Testis (tissue), 2 donors: ENCODE measurements at regions not wholly inside any gene's neighbourhood (a gene's known extent, or its start where the extent isn't known, plus 50 kb on each side); places are given as distances from the start of the nearest gene placed in this dataset.

Source experiments
- POLR2A ChIP-seq: fragments of 450-650 bp; IDR thresholded peaks from one replicate; pipeline ENCODE4 v1.6.1; 2017; ENCODE audit warnings: antibody characterized with exemption, mild to moderate bottlenecking, moderate library complexity
- TF ChIP-seq, protein P1 (sequence below), 3 experiments: fragments of 450-650 bp in 2 of 3; fragments of 200-600 bp in 1 of 3; sonication (generic) in 1 of 3; IDR thresholded peaks; one replicate each; pipeline ENCODE4 v1.5.1; 2016 to 2019; ENCODE audit warnings: antibody characterized with exemption in 3 of 3, mild to moderate bottlenecking in 2 of 3, moderate library complexity in 1 of 3

DNA sequence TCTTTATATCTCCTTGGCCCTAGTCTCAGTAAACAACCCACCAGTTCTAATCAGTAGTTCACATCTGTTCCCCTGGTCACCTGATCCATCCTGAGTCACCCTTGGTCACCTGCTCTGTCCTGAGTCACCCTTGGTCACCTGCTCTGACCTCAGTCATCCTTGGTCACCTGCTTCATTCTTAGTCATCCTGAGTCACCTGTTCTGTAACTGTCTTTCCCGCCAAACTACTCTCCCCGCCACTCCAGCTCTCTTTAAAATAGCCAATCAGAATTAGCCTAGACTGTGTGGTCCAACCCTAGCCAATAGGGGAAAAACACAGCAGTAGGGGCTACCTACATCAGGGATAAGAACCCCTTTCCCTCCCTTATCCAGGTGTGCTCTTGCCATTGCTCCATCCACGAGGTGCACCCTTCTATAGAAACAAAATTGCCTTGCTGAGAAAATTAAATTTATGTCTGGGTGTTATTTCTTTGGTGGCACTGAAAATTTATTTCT is 245.4 kb upstream of the DIO3 start:
- TF ChIP-seq POLR2A: no peak
- TF ChIP-seq, protein P1, sequence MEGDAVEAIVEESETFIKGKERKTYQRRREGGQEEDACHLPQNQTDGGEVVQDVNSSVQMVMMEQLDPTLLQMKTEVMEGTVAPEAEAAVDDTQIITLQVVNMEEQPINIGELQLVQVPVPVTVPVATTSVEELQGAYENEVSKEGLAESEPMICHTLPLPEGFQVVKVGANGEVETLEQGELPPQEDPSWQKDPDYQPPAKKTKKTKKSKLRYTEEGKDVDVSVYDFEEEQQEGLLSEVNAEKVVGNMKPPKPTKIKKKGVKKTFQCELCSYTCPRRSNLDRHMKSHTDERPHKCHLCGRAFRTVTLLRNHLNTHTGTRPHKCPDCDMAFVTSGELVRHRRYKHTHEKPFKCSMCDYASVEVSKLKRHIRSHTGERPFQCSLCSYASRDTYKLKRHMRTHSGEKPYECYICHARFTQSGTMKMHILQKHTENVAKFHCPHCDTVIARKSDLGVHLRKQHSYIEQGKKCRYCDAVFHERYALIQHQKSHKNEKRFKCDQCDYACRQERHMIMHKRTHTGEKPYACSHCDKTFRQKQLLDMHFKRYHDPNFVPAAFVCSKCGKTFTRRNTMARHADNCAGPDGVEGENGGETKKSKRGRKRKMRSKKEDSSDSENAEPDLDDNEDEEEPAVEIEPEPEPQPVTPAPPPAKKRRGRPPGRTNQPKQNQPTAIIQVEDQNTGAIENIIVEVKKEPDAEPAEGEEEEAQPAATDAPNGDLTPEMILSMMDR (IDR thresholded peaks at IDR 0.05): no peak
